Mesendoderm (in vitro differentiated cells): ENCODE measurements at regions not wholly inside any gene's neighbourhood (a gene's known extent, or its start where the extent isn't known, plus 50 kb on each side); places are given as distances from the start of the nearest gene placed in this dataset.

Source experiments
- DNase-seq: peaks from one replicate; pipeline ENCODE4 v3.0.0; 2013
- H2AK5ac ChIP-seq: 2 replicates; pipeline ENCODE4 v1.6.1; 2013; ENCODE audit warnings: low read length, inconsistent platforms
- H2BK120ac ChIP-seq: 2 replicates; pipeline ENCODE4 v1.6.1; 2013; ENCODE audit warnings: low read depth, mild to moderate bottlenecking, low read length, moderate library complexity, mixed read lengths
- H2BK15ac ChIP-seq: replicated peaks from 2 replicates; pipeline ENCODE4 v1.6.1; 2013; ENCODE audit warnings: low read depth, mild to moderate bottlenecking, moderate library complexity
- H2BK5ac ChIP-seq: 2 replicates; pipeline ENCODE4 v1.6.1; 2013; ENCODE audit warnings: low read length, inconsistent platforms
- H3K18ac ChIP-seq: 2 replicates; pipeline ENCODE4 v1.6.1; 2013; ENCODE audit warnings: mild to moderate bottlenecking, low read length, mixed read lengths
- H3K23ac ChIP-seq: one replicate; pipeline ENCODE4 v1.6.1; 2013; ENCODE audit warnings: low read length
- H3K27ac ChIP-seq: 2 replicates; pipeline ENCODE4 v1.5.1; 2013; ENCODE audit warnings: low read depth, mild to moderate bottlenecking, inconsistent platforms, low read length, moderate library complexity
- H3K27me3 ChIP-seq: 2 replicates; pipeline ENCODE4 v1.6.1; 2013; ENCODE audit warnings: low read length, control low read depth, mild to moderate bottlenecking, inconsistent platforms; ENCODE audit not compliant: insufficient read depth, poor library complexity
- H3K36me3 ChIP-seq: 2 replicates; pipeline ENCODE4 v1.6.1; 2013; ENCODE audit warnings: low read length, inconsistent platforms; ENCODE audit not compliant: control insufficient read depth, insufficient read depth
- H3K4ac ChIP-seq: one replicate; pipeline ENCODE4 v1.6.1; 2013; ENCODE audit warnings: low read depth, mild to moderate bottlenecking, low read length, moderate library complexity
- H3K4me1 ChIP-seq: 2 replicates; pipeline ENCODE4 v1.6.1; 2013; ENCODE audit warnings: low read depth, low read length, inconsistent platforms; ENCODE audit not compliant: control insufficient read depth
- H3K4me2 ChIP-seq: 2 replicates; pipeline ENCODE4 v1.6.1; 2013; ENCODE audit warnings: low read length
- H3K4me3 ChIP-seq: 2 replicates; pipeline ENCODE4 v1.5.1; 2013; ENCODE audit warnings: mild to moderate bottlenecking, low read length
- H3K56ac ChIP-seq: one replicate; pipeline ENCODE4 v1.6.1; 2013; ENCODE audit warnings: low read length
- H3K79me1 ChIP-seq: 2 replicates; pipeline ENCODE4 v1.6.1; 2013; ENCODE audit warnings: low read length, inconsistent platforms
- H3K79me2 ChIP-seq: 2 replicates; pipeline ENCODE4 v1.6.1; 2013; ENCODE audit warnings: mild to moderate bottlenecking, low read length; ENCODE audit not compliant: control insufficient read depth, insufficient read depth
- H3K9ac ChIP-seq: 2 replicates; pipeline ENCODE4 v1.6.1; 2013; ENCODE audit warnings: low read length, inconsistent platforms
- H4K5ac ChIP-seq: one replicate; pipeline ENCODE4 v1.6.1; 2013; ENCODE audit warnings: low read length
- H4K8ac ChIP-seq: one replicate; pipeline ENCODE4 v1.6.1; 2013; ENCODE audit warnings: low read depth, mild to moderate bottlenecking, control low read depth, low read length, moderate library complexity
- WGBS: extraction: QIAGEN DNeasy Blood & Tissue Kit; methylation state at CpG from one replicate; pipeline ENCODE4 v1.1.7; 2013; ENCODE audit warnings: low lambda C conversion rate, missing lambda C conversion rate; ENCODE audit not compliant: insufficient coverage; ENCODE audit errors: extremely low coverage; 5-methylcytosine and 5-hydroxymethylcytosine counted together

DNA sequence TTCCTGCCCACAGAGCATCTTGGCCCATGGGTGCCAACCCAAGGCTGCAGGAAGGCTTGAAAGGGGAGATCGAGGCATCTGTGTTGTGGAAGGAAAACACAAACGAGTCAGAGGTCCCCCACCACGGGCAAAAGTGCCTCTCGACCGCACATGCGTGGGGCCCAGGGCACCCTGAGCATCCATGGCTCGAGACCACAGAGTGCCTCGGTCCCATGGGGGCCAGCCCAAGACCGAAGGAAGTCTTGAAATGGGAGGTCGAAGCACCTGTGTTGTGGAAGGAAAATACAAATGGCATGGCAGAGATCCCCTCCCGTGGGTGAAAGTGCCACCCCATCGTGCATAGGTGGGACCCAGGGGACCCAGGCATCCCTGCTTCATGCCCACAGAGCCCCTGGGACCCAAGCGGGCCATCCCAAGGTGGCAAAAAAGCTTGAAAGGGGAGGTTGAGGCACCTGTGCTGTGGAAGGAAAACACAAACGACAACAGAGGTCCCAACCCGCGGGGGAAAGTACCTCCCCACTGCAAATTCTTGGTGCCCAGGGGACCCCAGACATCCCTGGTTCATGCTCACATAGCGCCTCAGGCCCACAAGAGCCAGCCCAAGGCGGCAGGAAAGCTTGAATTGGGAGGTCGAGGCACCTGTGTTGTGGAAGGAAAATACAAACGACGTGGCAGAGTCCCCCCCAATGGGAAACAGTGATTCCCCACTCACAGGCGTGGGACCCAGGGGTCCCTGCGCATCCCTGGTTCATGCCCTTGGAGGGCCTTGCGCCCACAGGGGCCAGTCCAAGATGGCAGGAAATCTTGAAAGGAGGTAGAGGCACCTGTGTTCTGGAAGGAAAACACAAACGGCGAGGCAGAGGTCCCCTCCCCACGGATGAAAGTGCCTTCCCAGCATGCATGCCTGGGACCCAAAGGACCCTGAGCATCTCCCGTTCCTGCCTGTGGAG lies 373.0 kb downstream of the ALG10 start:
- Histone ChIP-seq H3K36me3 (no peaks in the 10 kb centered on the region), H3K56ac (no peak overlapping the region), H2BK5ac (no peak overlapping the region), H4K5ac (no peak overlapping the region), H3K27ac (no peak overlapping the region), H2AK5ac (no peak overlapping the region), H3K23ac (no peak overlapping the region), H3K4me3 (no peak overlapping the region), H3K4me1 (no peaks in the 10 kb centered on the region), H4K8ac (no peak overlapping the region), H3K9ac (no peak overlapping the region), H2BK15ac (no peak overlapping the region), H3K79me2 (no peaks in the 10 kb centered on the region), H3K79me1 (no peaks in the 10 kb centered on the region), H3K27me3 (no peaks in the 10 kb centered on the region), H2BK120ac (no peak overlapping the region), H3K4ac (no peak overlapping the region), H3K4me2 (no peak overlapping the region), H3K18ac (no peak overlapping the region)
- no CpG with 5 or more reads among the region's 28 CpGs for WGBS
- DNase-seq = no peak

DNA sequence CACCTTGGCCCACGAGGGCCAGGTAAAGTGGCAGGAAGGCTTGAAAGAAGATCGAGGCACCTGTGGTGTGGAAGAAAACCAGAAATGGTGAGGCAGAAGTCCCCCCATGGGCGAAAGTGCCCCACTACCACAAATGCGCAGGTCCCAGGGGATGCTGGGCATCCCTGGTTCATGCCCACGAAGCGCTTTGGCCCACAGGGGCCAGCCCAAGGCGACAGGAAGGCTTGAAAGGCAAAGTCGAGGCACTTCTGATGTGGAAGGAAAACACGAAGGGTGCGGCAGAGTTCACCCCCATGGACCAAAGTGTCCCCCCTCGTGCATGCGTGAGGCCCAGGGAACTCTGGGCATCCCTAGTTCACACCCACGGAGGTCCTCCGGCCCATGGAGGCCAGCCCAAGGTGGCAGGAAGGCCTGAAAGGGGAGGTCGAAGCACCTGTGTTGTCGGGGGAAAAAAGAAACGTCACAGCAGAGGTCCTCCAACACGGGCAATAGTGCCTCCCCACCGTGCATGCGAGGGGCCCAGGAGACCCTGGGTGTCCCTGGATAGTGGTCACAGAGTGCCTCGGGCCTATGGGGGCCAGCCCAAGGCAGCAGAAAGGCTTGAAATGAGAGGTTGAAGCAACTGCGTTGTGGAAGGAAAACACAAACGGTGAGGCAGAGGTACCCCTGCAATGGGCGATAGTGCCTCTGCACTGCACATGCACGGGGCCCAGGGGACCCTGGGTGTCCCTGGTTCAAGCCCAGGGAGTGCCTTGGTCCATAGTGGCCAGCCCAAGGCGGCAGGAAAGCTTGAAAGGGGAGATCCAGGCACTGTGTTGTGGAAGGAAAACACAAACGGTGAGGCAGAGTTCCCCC lies 373.9 kb downstream of the ALG10 start:
- Histone ChIP-seq H3K9ac (no peak overlapping the region), H3K4ac (no peak overlapping the region), H3K79me2 (no peaks in the 10 kb centered on the region), H3K36me3 (no peaks in the 10 kb centered on the region), H3K4me2 (no peak overlapping the region), H3K18ac (no peak overlapping the region), H3K23ac (no peak overlapping the region), H3K4me3 (no peak overlapping the region), H3K56ac (no peak overlapping the region), H3K4me1 (no peaks in the 10 kb centered on the region), H3K79me1 (no peaks in the 10 kb centered on the region), H3K27ac (no peak overlapping the region), H2AK5ac (no peak overlapping the region), H4K5ac (no peak overlapping the region), H4K8ac (no peak overlapping the region), H2BK5ac (no peak overlapping the region), H3K27me3 (no peaks in the 10 kb centered on the region), H2BK15ac (no peak overlapping the region), H2BK120ac (no peak overlapping the region)
- DNase-seq = no peak
- WGBS = no CpG with 5 or more reads among the region's 27 CpGs

DNA sequence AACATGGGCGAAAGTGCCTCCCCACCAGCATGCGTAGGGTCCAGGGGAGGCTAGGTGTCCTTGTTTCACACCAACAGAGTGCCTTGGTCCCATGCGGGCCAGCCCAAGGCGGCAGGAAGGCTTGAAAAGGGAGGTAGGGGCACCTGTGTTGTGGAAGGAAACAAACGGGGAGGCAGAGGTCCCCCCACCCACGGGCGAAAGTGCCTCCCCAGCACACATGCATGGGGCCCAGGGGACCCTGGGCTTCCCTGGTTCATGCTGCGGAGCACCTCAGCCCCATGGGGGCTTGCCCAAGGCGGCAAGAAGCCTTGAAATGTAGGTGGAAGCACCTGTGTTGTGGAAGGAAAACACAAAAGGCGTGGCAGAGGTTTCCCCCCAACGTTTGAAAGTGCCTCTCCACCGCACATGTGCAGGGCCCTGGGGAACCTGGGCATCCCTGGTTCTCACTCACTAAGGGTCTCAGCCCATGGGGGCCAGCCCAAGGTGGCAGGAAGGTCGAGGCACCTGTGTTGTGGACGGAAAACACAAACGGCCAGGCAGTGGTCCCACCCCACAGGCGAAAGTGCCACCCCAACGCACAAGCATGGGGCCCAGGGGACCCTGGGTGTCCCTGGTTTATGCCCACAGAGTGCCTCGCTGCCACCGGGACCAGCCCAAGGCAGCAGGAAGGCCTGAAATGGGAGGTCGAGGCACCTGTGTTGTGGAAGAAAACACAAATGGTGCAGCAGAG lies 374.7 kb downstream of the ALG10 start:
- Histone ChIP-seq H3K18ac (no peak overlapping the region), H3K79me2 (no peaks in the 10 kb centered on the region), H4K8ac (no peak overlapping the region), H2AK5ac (no peak overlapping the region), H2BK15ac (no peak overlapping the region), H3K4me2 (no peak overlapping the region), H2BK120ac (no peak overlapping the region), H3K56ac (no peak overlapping the region), H4K5ac (no peak overlapping the region), H3K27me3 (no peaks in the 10 kb centered on the region), H3K79me1 (no peaks in the 10 kb centered on the region), H3K27ac (no peak overlapping the region), H3K36me3 (no peaks in the 10 kb centered on the region), H2BK5ac (no peak overlapping the region), H3K23ac (no peak overlapping the region), H3K4ac (no peak overlapping the region), H3K4me1 (no peaks in the 10 kb centered on the region), H3K4me3 (no peak overlapping the region), H3K9ac (no peak overlapping the region)
- WGBS = no CpG with 5 or more reads among the region's 20 CpGs
- no peak for DNase-seq

DNA sequence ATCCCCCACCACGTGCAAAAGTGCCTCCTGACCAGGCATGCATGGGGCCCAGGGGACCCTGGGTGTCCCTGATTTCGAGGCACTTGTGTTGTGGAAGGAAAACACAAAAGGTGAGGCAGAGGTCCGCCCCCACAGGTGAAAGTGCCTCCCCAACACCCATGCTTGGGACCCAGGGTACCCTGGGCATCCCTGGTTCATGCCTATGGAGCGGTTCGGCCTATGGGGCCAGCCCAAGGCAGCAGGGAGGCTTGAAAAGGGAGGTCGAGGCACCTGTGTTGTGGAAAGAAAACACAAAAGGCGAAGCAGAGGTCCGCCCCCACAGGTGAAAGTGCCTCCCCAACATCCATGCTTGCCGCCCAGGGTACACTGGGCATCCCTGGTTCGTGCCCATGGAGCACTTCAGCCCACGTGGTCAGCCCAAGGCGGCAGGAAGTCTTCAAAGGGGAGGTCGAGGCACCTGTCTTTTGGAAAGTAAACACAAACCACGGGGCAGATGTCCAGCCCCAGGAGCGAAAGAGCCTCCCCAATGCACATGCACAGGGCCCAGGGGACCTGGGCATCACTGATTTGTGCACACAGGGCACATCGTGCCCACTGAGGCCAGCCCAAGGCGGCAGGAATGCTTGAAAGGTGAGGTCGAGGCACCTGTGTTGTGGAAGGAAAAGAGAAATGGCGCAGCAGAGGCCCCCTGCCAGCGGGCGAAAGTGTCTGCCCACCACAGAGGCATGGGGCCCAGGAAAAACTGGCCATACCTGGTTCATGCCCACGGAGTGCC lies 375.5 kb downstream of the ALG10 start:
- H2BK120ac ChIP-seq = no peak overlapping the region
- H3K4me3 ChIP-seq = no peak overlapping the region
- H3K4ac ChIP-seq = no peak overlapping the region
- no peak overlapping the region for H2BK5ac ChIP-seq
- H2AK5ac ChIP-seq = no peak overlapping the region
- no peaks in the 10 kb centered on the region for H3K27me3 ChIP-seq
- H2BK15ac ChIP-seq = no peak overlapping the region
- no peak overlapping the region for H4K5ac ChIP-seq
- H3K79me1 ChIP-seq = no peaks in the 10 kb centered on the region
- no peaks in the 10 kb centered on the region for H3K79me2 ChIP-seq
- H4K8ac ChIP-seq = no peak overlapping the region
- no peak for DNase-seq
- no peak overlapping the region for H3K4me2 ChIP-seq
- H3K23ac ChIP-seq = no peak overlapping the region
- no peak overlapping the region for H3K56ac ChIP-seq
- no peak overlapping the region for H3K27ac ChIP-seq
- no peaks in the 10 kb centered on the region for H3K36me3 ChIP-seq
- no peaks in the 10 kb centered on the region for H3K4me1 ChIP-seq
- no peak overlapping the region for H3K18ac ChIP-seq
- no peak overlapping the region for H3K9ac ChIP-seq
- WGBS = no CpG with 5 or more reads among the region's 22 CpGs

DNA sequence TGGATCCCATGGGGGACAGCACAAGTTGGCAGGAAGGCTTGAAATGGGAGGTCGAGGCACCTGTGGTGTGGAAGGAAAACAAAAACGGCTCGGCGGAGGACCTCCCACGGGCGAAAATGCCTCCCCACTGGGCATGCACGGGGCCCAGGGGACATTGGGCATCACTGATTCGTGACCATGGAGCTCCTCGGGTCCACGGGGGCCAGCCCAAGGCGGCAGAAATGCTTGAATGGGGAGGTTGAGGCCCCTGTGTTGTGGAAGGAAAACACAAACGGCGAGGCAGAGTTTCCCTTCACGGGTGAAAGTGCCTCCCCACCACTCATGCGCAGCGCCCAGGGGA lies 376.0 kb downstream of the ALG10 start:
- Histone ChIP-seq H3K79me2 (no peaks in the 10 kb centered on the region), H3K4me3 (no peak overlapping the region), H3K79me1 (no peaks in the 10 kb centered on the region), H3K4me1 (no peaks in the 10 kb centered on the region), H3K27ac (no peak overlapping the region), H2BK120ac (no peak overlapping the region), H3K36me3 (no peaks in the 10 kb centered on the region), H2BK5ac (no peak overlapping the region), H3K23ac (no peak overlapping the region), H4K5ac (no peak overlapping the region), H2AK5ac (no peak overlapping the region), H3K4ac (no peak overlapping the region), H3K56ac (no peak overlapping the region), H2BK15ac (no peak overlapping the region), H3K4me2 (no peak overlapping the region), H4K8ac (no peak overlapping the region), H3K9ac (no peak overlapping the region), H3K18ac (no peak overlapping the region), H3K27me3 (no peaks in the 10 kb centered on the region)
- WGBS = no CpG with 5 or more reads among the region's 16 CpGs
- no peak for DNase-seq
